ENCODE measurements at regions not wholly inside any gene's neighbourhood (a gene's known extent, or its start where the extent isn't known, plus 50 kb on each side); places are given as distances from the start of the nearest gene placed in this dataset.

- no peak for TF ChIP-seq CTCF (IDR thresholded peaks at IDR 0.05; ENCODE audit: insufficient read depth, low read depth, low read length)
- TF ChIP-seq EZH2 (IDR thresholded peaks at IDR 0.05; ENCODE audit: insufficient read depth, low read length) = no peak
Measured at GRCh38 chr13:47046706-47047105, 149.9 kb upstream of the HTR2A start.

All from astrocyte (in vitro differentiated cells and primary cell).